ENCODE measurements at regions not wholly inside any gene's neighbourhood (a gene's known extent, or its start where the extent isn't known, plus 50 kb on each side); places are given as distances from the start of the nearest gene placed in this dataset.
A peak's percentile ranks its signal among the peaks of the same experiment; 100 is the strongest.

GRCh38 chr20:12891643-12892042 lies 117.1 kb upstream of the SPTLC3 start:
- Histone ChIP-seq H3K27ac (no peak overlapping the region), H3K4me1 (no peaks in the 10 kb centered on the region), H3K27me3 (no peaks in the 10 kb centered on the region), H3K9me3 (no peaks in the 10 kb centered on the region), H3K4me3 (no peak overlapping the region), H3K36me3 (no peaks in the 10 kb centered on the region)
- DNase-seq (no peak), ATAC-seq (ENCODE audit: low FRiP score in 2 of 2) (peak in 1 of 2 donors; percentile 49)
- WGBS, 2 donors, result 91% methylated on average over 3 of the region's 3 CpGs
- TF ChIP-seq CTCF (IDR thresholded peaks at IDR 0.05) (no peak), POLR2A (IDR thresholded peaks at IDR 0.05) (no peak), POLR2AphosphoS5 (IDR thresholded peaks at IDR 0.05) (no peak), EP300 (IDR thresholded peaks at IDR 0.05) (no peak)

GRCh38 chr20:12893019-12893418 lies 115.8 kb upstream of the SPTLC3 start:
- no peak for TF ChIP-seq POLR2A (IDR thresholded peaks at IDR 0.05)
- no peak for TF ChIP-seq EP300 (IDR thresholded peaks at IDR 0.05)
- no peak for TF ChIP-seq CTCF (IDR thresholded peaks at IDR 0.05)
- TF ChIP-seq POLR2AphosphoS5 (IDR thresholded peaks at IDR 0.05), result no peak
- H3K4me1 ChIP-seq, result no peaks in the 10 kb centered on the region
- no peaks in the 10 kb centered on the region for H3K9me3 ChIP-seq
- no peak overlapping the region for H3K4me3 ChIP-seq
- no peak for ATAC-seq (ENCODE audit: low FRiP score in 2 of 2)
- no peak for DNase-seq
- WGBS, 2 donors, result 65 to 76% methylated on average over 5 of the region's 5 CpGs
- no peaks in the 10 kb centered on the region for H3K27me3 ChIP-seq
- no peaks in the 10 kb centered on the region for H3K36me3 ChIP-seq
- H3K27ac ChIP-seq, result no peak overlapping the region

- H3K4me1 ChIP-seq, result no peaks in the 10 kb centered on the region
- no peak overlapping the region for H3K4me3 ChIP-seq
- DNase-seq (no peak), ATAC-seq (ENCODE audit: low FRiP score in 2 of 2) (no peak)
- no peaks in the 10 kb centered on the region for H3K36me3 ChIP-seq
- no peak overlapping the region for H3K27ac ChIP-seq
- no peaks in the 10 kb centered on the region for H3K9me3 ChIP-seq
- 63 to 68% methylated on average over 6 of the region's 6 CpGs for WGBS, 2 donors
- H3K27me3 ChIP-seq, result no peaks in the 10 kb centered on the region
- TF ChIP-seq EP300 (IDR thresholded peaks at IDR 0.05) (no peak), POLR2A (IDR thresholded peaks at IDR 0.05) (no peak), CTCF (IDR thresholded peaks at IDR 0.05) (no peak), POLR2AphosphoS5 (IDR thresholded peaks at IDR 0.05) (no peak)
Observed at GRCh38 chr20:12893653-12894052, 115.1 kb upstream of the SPTLC3 start.

GRCh38 chr20:12894089-12894488 lies 114.7 kb upstream of the SPTLC3 start:
- H3K36me3 ChIP-seq, result no peaks in the 10 kb centered on the region
- no peaks in the 10 kb centered on the region for H3K27me3 ChIP-seq
- H3K27ac ChIP-seq, result no peak overlapping the region
- no peak for TF ChIP-seq CTCF (IDR thresholded peaks at IDR 0.05)
- no peak for TF ChIP-seq EP300 (IDR thresholded peaks at IDR 0.05)
- no peak for TF ChIP-seq POLR2AphosphoS5 (IDR thresholded peaks at IDR 0.05)
- TF ChIP-seq POLR2A (IDR thresholded peaks at IDR 0.05), result no peak
- no peak for DNase-seq
- no peaks in the 10 kb centered on the region for H3K9me3 ChIP-seq
- WGBS, 2 donors, result 81 to 84% methylated on average over 7 of the region's 7 CpGs
- ATAC-seq (ENCODE audit: low FRiP score in 2 of 2), result no peak
- H3K4me1 ChIP-seq, result no peaks in the 10 kb centered on the region
- no peak overlapping the region for H3K4me3 ChIP-seq

- no peaks in the 10 kb centered on the region for H3K36me3 ChIP-seq
- H3K4me1 ChIP-seq, result no peaks in the 10 kb centered on the region
- DNase-seq (no peak), ATAC-seq (ENCODE audit: low FRiP score in 2 of 2) (no peak)
- 94 to 98% methylated on average over 2 of the region's 2 CpGs for WGBS, 2 donors
- H3K9me3 ChIP-seq, result no peaks in the 10 kb centered on the region
- no peak overlapping the region for H3K27ac ChIP-seq
- no peaks in the 10 kb centered on the region for H3K27me3 ChIP-seq
- H3K4me3 ChIP-seq, result no peak overlapping the region
- TF ChIP-seq POLR2AphosphoS5 (IDR thresholded peaks at IDR 0.05) (no peak), CTCF (IDR thresholded peaks at IDR 0.05) (no peak)
Observed at GRCh38 chr20:12896180-12896579, 112.6 kb upstream of the SPTLC3 start.

All from upper lobe of left lung (tissue), 6 donors.